Ovary (tissue), 7 donors: ENCODE measurements at regions not wholly inside any gene's neighbourhood (a gene's known extent, or its start where the extent isn't known, plus 50 kb on each side); places are given as distances from the start of the nearest gene placed in this dataset.

Experiments used
- DNase-seq, 5 donors: peaks; one replicate each; pipeline ENCODE4 v3.0.0-alpha.2; 2019 to 2020
- H3K27ac ChIP-seq, 2 donors: fragments of 200-600 bp; one replicate each; pipeline versions ENCODE4 v1.5.1 to v1.8.0; 2019 to 2022
- H3K27me3 ChIP-seq: fragments of 200-600 bp; one replicate; pipeline ENCODE4 v1.8.0; 2022
- H3K36me3 ChIP-seq: fragments of 200-600 bp; sonication (generic); one replicate; pipeline ENCODE4 v1.5.1; 2019
- H3K4me1 ChIP-seq: one replicate; pipeline ENCODE4 v1.8.1; 2013; ENCODE audit warnings: mild to moderate bottlenecking, moderate library complexity; ENCODE audit not compliant: insufficient read depth
- H3K4me3 ChIP-seq: fragments of 200-600 bp; sonication (generic); one replicate; pipeline ENCODE4 v1.5.1; 2017
- H3K9me3 ChIP-seq, 2 donors: fragments of 200-600 bp in 1 of 2; sonication (generic) in 1 of 2; one replicate each; pipeline versions ENCODE4 v1.5.1 to v1.8.1; 2013 to 2019; ENCODE audit warnings: mild to moderate bottlenecking in 1 of 2, moderate library complexity in 1 of 2
- EP300 ChIP-seq: sonication (generic); formaldehyde crosslinking; IDR thresholded peaks from one replicate; pipeline ENCODE4 v1.6.1; 2017; ENCODE audit warnings: antibody characterized with exemption
- POLR2A ChIP-seq: fragments of 450-650 bp; IDR thresholded peaks from one replicate; pipeline ENCODE4 v1.6.1; 2017; ENCODE audit warnings: antibody characterized with exemption, mild to moderate bottlenecking, moderate library complexity
- WGBS, 3 donors: extraction: QIAGEN DNeasy Blood & Tissue Kit in 1 of 3; methylation state at CpG; one replicate each; pipeline versions ENCODE4 v1.1.5 to v1.1.7; 2013 to 2017; 5-methylcytosine and 5-hydroxymethylcytosine counted together
- intact Hi-C, 4 donors: fragments of 100-400 bp; cut with DNase I; formaldehyde crosslinking; loops; one replicate each; pipeline versions ENCODE4 v1.11.0 to v1.15.1; 2022 to 2023
- TF ChIP-seq, protein P1 (sequence below), 3 donors: fragments of 450-650 bp in 2 of 3; fragments of 200-600 bp in 1 of 3; IDR thresholded peaks; one replicate each; pipeline versions ENCODE4 v1.5.1 to v1.8.0; 2016 to 2022; ENCODE audit warnings: antibody characterized with exemption in 3 of 3, mild to moderate bottlenecking in 1 of 3
- donor health status: DM: no; HTN: no; CAD: no; lungs with moderate emphysema.
- donor health status: DM: no; HTN: no; CAD: no.
- donor health status: Bipolar disorder and iron deficiency.
- donor health status: DM: no; HTN: no; CAD: no.
- donor health status: DM: yes; HTN: yes; CAD: no.

- 88 to 90% (median 89%) methylated on average over 11 of the region's 11 CpGs for WGBS, 3 donors
- Histone ChIP-seq H3K4me3 (no peak overlapping the region), H3K36me3 (no peaks in the 10 kb centered on the region), H3K4me1 (no peaks in the 10 kb centered on the region), H3K9me3 (no peaks in the 10 kb centered on the region), H3K27me3 (no peaks in the 10 kb centered on the region), H3K27ac (no peak overlapping the region)
- TF ChIP-seq EP300: no peak
- TF ChIP-seq POLR2A: no peak
- TF ChIP-seq, protein P1, sequence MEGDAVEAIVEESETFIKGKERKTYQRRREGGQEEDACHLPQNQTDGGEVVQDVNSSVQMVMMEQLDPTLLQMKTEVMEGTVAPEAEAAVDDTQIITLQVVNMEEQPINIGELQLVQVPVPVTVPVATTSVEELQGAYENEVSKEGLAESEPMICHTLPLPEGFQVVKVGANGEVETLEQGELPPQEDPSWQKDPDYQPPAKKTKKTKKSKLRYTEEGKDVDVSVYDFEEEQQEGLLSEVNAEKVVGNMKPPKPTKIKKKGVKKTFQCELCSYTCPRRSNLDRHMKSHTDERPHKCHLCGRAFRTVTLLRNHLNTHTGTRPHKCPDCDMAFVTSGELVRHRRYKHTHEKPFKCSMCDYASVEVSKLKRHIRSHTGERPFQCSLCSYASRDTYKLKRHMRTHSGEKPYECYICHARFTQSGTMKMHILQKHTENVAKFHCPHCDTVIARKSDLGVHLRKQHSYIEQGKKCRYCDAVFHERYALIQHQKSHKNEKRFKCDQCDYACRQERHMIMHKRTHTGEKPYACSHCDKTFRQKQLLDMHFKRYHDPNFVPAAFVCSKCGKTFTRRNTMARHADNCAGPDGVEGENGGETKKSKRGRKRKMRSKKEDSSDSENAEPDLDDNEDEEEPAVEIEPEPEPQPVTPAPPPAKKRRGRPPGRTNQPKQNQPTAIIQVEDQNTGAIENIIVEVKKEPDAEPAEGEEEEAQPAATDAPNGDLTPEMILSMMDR (IDR thresholded peaks at IDR 0.05): no peak
- intact Hi-C loops: no loop called here
- no peak for DNase-seq
Observed at GRCh38 chr19:32103541-32103940, 241.9 kb upstream of the ZNF507 start.

DNA sequence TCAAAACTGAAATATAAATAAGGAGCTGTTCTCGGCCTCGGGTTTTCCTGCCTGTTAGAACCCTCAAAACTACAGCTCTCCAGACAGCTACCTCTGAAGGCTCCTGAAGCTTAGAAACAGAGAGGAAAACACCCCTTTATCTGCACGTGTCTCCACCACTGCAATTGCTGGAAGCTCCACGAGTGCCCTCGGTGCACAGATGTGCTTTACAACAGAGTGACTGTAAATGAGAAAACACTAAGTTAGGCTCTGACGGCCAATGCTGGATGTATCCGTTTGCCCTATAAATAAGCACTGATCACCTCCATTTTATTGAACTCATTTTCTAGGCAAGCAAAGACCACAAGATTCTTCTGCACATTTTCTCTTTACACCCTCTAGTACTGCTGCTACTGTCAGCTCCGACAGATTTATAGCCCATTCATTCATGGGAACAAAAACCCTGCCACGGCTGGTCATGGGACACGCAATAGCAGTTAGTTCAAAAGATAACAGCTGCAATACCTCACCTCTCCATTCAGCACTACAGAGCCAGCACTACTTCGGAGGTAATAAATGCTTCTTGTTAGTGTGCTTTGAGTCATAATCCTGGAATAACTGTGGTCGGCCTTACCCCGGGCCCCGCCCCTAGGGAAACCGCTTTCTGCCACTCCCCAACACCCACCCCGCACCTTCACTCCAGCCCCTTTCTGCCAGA, 241.1 kb upstream of the ZNF507 start:
- no peak overlapping the region for H3K27ac ChIP-seq

DNA sequence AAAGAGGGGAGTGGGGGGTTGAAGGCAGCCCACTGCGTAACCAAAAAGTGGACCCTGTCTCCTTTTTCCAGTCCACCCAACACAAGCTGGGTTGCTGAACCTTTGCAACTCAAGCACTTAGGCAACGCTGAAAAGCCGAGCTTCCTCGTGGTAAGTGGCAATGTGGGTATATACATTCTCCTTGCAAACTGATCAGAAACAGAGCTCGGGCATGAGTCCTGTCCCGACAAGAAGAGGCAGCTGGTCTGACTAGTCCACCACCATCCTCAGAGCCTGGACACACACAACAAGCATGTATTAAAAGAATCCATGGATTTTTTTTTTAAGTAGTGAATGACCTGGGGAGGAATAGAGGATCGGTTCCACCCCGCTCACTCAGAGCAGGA, 240.6 kb upstream of the ZNF507 start:
- Histone ChIP-seq H3K27ac (no peak overlapping the region), H3K4me3 (no peak overlapping the region), H3K27me3 (no peaks in the 10 kb centered on the region), H3K9me3 (no peaks in the 10 kb centered on the region), H3K4me1 (no peaks in the 10 kb centered on the region), H3K36me3 (no peaks in the 10 kb centered on the region)
- intact Hi-C loops: no loop called here
- WGBS, 3 donors: 76 to 83% (median 79%) methylated on average over 8 of the region's 8 CpGs
- TF ChIP-seq EP300: no peak
- TF ChIP-seq, protein P1 (IDR thresholded peaks at IDR 0.05): no peak
- no peak for TF ChIP-seq POLR2A
- DNase-seq: no peak

More for the DNA sequence above, 241.1 kb upstream of the ZNF507 start:
- no peak overlapping the region for H3K4me3 ChIP-seq
- H3K36me3 ChIP-seq: no peaks in the 10 kb centered on the region
- WGBS, 3 donors: 33 to 49% (median 41%) methylated on average over 16 of the region's 16 CpGs
- no peaks in the 10 kb centered on the region for H3K9me3 ChIP-seq
- DNase-seq: no peak
- H3K4me1 ChIP-seq: no peaks in the 10 kb centered on the region
- no peaks in the 10 kb centered on the region for H3K27me3 ChIP-seq
- intact Hi-C loops: no loop called here
- TF ChIP-seq POLR2A (no peak), EP300 (no peak)
- TF ChIP-seq, protein P1 (IDR thresholded peaks at IDR 0.05): no peak

- intact Hi-C loops: no loop called here
Observed at GRCh38 chr19:32105527-32106310, 239.7 kb upstream of the ZNF507 start.

More at GRCh38 chr19:32105527-32106310, 239.7 kb upstream of the ZNF507 start:
- no peak for DNase-seq
- H3K4me3 ChIP-seq: no peak overlapping the region
- H3K36me3 ChIP-seq: no peaks in the 10 kb centered on the region
- TF ChIP-seq EP300: no peak
- TF ChIP-seq, protein P1 (IDR thresholded peaks at IDR 0.05): no peak
- TF ChIP-seq POLR2A: no peak
- no peaks in the 10 kb centered on the region for H3K9me3 ChIP-seq
- no peaks in the 10 kb centered on the region for H3K27me3 ChIP-seq
- H3K27ac ChIP-seq: no peak overlapping the region
- H3K4me1 ChIP-seq: no peaks in the 10 kb centered on the region
- WGBS, 3 donors: 49 to 51% (median 50%) methylated on average over 16 of the region's 16 CpGs
